ENCODE measurements at regions not wholly inside any gene's neighbourhood (a gene's known extent, or its start where the extent isn't known, plus 50 kb on each side); places are given as distances from the start of the nearest gene placed in this dataset.

DNA sequence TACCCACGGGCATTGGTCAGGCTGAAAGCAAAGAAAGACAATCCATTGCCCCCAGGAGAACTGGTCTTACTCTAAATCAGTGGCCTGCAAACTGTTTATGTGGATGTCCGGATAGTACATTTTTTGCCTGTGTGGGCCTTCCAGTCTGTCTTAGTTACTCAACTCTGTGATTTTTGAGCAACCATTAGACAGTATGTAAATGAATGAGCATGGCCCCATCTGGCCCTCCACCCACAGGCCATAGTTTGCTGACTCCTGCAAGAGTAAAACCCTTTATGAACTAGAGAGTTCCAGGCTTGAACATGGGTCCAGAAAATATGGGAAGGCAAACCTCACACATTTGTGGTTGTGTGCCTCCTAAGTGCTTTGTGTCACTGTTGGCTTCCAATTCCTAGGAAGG lies 55.7 kb upstream of the CYP1B1 start:
- DNase-seq (ENCODE audit: low read depth) = no peak
- no peak for TF ChIP-seq CTCF (IDR thresholded peaks at IDR 0.05; ENCODE audit: insufficient read depth, low read depth, low read length, missing control alignments)

DNA sequence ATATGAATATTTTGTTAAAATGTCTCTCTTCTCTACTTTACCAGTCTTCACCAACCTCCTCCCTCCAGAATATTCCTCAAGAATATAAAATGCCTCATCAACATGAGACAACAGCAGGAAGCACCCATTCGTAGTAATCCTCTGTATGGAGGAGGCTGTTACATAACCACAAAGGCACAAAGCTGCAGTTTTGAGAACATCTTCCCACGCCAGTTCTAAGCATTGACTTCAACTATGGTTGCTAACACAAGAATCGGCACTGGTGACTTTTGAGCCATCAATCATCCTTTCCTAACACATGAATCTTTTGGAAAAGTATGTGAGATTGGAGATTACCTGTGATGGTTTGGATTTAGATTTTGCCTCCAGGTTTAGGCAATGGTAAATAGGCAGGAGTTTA lies 54.9 kb upstream of the CYP1B1 start:
- TF ChIP-seq CTCF (IDR thresholded peaks at IDR 0.05; ENCODE audit: insufficient read depth, low read depth, low read length, missing control alignments) = no peak
- H3K4me3 ChIP-seq (ENCODE audit: low read length) = no peak overlapping the region
- no peak for DNase-seq (ENCODE audit: low read depth)

More for the DNA sequence above, 55.7 kb upstream of the CYP1B1 start:
- H3K4me3 ChIP-seq (ENCODE audit: low read length) = no peak overlapping the region

GRCh38 chr2:38129987-38130386 lies 54.0 kb upstream of the CYP1B1 start:
- TF ChIP-seq CTCF (IDR thresholded peaks at IDR 0.05; ENCODE audit: insufficient read depth, low read depth, low read length, missing control alignments) = no peak
- H3K4me3 ChIP-seq (ENCODE audit: low read length) = no peak overlapping the region
- no peak for DNase-seq (ENCODE audit: low read depth)

DNA sequence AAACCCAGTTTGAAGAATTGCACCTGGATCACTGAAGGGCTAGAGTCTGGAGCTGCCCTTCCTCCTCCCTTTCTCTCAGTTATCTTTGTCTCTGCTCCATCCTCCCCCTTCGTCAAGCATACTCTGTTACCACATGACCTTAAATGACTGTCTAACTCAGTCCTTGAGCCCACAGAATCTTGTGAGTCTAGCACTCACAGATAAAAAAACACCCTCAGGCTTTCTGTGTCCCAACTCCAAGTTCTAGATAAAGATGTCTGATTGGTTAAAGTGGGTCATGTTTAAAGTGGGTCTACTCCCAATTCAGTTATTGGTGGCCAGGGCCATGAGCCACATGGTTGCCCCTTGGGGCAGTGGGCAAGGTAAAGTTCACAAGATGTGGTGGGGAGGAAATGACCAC lies 53.5 kb upstream of the CYP1B1 start:
- no peak for TF ChIP-seq CTCF (IDR thresholded peaks at IDR 0.05; ENCODE audit: insufficient read depth, low read depth, low read length, missing control alignments)
- no peak overlapping the region for H3K4me3 ChIP-seq (ENCODE audit: low read length)
- no peak for DNase-seq (ENCODE audit: low read depth)

DNA sequence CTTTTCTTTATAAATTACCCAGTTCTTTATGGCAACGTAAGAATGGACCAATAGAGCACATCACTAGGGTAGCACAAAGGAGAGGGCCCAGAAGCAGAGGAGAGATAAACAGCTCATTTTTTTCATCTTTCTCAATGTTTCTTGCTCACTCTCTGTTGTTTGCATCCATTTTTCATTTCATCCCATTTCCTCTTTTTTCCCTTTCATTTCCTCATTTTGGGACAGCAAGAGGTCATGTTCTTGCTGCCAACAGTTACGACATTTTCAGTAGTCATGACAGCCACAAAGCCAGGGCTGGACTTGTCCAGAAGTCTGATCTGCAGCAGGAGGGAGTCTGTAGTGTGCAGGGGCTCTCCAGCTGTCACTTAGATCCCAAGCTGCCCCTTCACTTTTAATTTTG lies 52.7 kb upstream of the CYP1B1 start:
- no peak overlapping the region for H3K4me3 ChIP-seq (ENCODE audit: low read length)
- no peak for TF ChIP-seq CTCF (IDR thresholded peaks at IDR 0.05; ENCODE audit: insufficient read depth, low read depth, low read length, missing control alignments)
- no peak for DNase-seq (ENCODE audit: low read depth)

DNA sequence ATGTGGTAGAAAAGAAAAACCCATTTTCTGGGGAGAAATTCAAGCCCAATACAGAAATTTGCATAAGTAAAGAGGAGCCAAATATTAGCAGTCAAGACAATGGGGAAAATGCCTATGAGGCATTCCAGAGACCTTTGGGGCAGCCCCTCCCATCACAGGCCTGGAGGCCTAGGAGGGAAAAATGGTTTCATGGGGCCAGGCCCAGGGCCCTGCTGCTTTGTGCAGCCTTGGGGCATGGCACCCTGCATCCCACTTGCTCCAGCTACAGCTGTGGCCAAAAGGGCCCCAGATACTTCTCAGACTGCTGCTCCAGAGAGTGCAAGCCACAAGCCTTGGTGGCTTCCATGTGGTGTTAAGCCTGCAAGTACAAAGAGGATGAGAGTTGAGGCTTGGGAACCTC lies 51.3 kb upstream of the CYP1B1 start:
- DNase-seq (ENCODE audit: low read depth) = no peak
- TF ChIP-seq CTCF (IDR thresholded peaks at IDR 0.05; ENCODE audit: insufficient read depth, low read depth, low read length, missing control alignments) = no peak
- no peak overlapping the region for H3K4me3 ChIP-seq (ENCODE audit: low read length)

- no peak for DNase-seq (ENCODE audit: low read depth)
- TF ChIP-seq CTCF (IDR thresholded peaks at IDR 0.05; ENCODE audit: insufficient read depth, low read depth, low read length, missing control alignments) = no peak
- no peak overlapping the region for H3K4me3 ChIP-seq (ENCODE audit: low read length)
Observed at GRCh38 chr2:38125842-38126241, 49.9 kb upstream of the CYP1B1 start.

All from epithelial cell of esophagus (primary cell).